ENCODE measurements at regions not wholly inside any gene's neighbourhood (a gene's known extent, or its start where the extent isn't known, plus 50 kb on each side); places are given as distances from the start of the nearest gene placed in this dataset.

- TF ChIP-seq CTCF (IDR thresholded peaks at IDR 0.05) (no peak), POLR2AphosphoS5 (IDR thresholded peaks at IDR 0.05) (peak in 1 of 3 donors; percentile 35), EP300 (IDR thresholded peaks at IDR 0.05) (no peak)
Measured at GRCh38 chr11:103661185-103661584, 375.3 kb upstream of the DDI1 start.

Measured in stomach (tissue), 4 donors.